ENCODE measurements at regions not wholly inside any gene's neighbourhood (a gene's known extent, or its start where the extent isn't known, plus 50 kb on each side); places are given as distances from the start of the nearest gene placed in this dataset.

- no peak overlapping the region for H3K4me3 Mint-ChIP-seq
- H3K9me3 Mint-ChIP-seq, result no peaks in the 10 kb centered on the region
- ATAC-seq (no peak), DNase-seq (no peak)
- CTCF ChIA-PET, result interaction anchor here (0.9 kb wide), 1 partner anchor 9 kb away, joined by 3 read pairs; no protein-coding TSS in a partner anchor
- intact Hi-C loops (cut with micrococcal nuclease), result no loop called here
- no peak overlapping the region for H3K27ac Mint-ChIP-seq
- POLR2A ChIA-PET, result no interaction called here
- H3K36me3 Mint-ChIP-seq (ENCODE audit: low read depth), result no peaks in the 10 kb centered on the region
- H3K4me1 Mint-ChIP-seq (ENCODE audit: low read depth), result peaks cover 7% of the 10 kb centered on the region
- TF ChIP-seq, protein P1, sequence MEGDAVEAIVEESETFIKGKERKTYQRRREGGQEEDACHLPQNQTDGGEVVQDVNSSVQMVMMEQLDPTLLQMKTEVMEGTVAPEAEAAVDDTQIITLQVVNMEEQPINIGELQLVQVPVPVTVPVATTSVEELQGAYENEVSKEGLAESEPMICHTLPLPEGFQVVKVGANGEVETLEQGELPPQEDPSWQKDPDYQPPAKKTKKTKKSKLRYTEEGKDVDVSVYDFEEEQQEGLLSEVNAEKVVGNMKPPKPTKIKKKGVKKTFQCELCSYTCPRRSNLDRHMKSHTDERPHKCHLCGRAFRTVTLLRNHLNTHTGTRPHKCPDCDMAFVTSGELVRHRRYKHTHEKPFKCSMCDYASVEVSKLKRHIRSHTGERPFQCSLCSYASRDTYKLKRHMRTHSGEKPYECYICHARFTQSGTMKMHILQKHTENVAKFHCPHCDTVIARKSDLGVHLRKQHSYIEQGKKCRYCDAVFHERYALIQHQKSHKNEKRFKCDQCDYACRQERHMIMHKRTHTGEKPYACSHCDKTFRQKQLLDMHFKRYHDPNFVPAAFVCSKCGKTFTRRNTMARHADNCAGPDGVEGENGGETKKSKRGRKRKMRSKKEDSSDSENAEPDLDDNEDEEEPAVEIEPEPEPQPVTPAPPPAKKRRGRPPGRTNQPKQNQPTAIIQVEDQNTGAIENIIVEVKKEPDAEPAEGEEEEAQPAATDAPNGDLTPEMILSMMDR (IDR thresholded peaks at IDR 0.05), result no peak
- peaks cover 4% of the 10 kb centered on the region for H3K27me3 Mint-ChIP-seq
Observed at GRCh38 chr2:181821049-181821448, 70.5 kb upstream of the ITPRID2 start.

DNA sequence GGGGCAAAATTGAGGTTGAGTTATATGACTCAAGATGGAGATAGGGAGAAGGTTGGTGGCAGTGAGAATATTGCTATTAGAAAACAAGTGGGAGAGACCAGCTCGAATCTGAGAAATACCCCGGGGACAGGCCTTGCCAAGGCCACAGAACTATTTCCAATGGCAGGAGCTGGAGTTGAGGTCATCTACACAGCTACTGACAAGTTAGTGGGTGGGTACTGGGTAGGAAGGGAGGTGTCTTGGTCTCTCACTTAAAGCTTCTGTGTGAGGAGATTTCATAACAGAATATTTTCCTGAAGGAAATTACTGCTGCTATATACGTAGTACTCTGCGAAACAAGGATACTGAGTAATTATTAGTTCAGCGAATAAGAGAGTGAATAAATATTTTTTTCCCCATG, 69.4 kb upstream of the ITPRID2 start:
- Mint-ChIP-seq H3K4me3 (no peak overlapping the region), H3K27me3 (peaks cover 4% of the 10 kb centered on the region), H3K36me3 (ENCODE audit: low read depth) (no peaks in the 10 kb centered on the region), H3K4me1 (ENCODE audit: low read depth) (peaks cover 7% of the 10 kb centered on the region), H3K27ac (no peak overlapping the region), H3K9me3 (no peaks in the 10 kb centered on the region)
- intact Hi-C loops (cut with micrococcal nuclease), result no loop called here
- ChIA-PET CTCF (interaction anchor here (0.9 kb wide), 1 partner anchor 9 kb away, joined by 3 read pairs; no protein-coding TSS in a partner anchor), POLR2A (no interaction called here)
- DNase-seq (no peak), ATAC-seq (no peak)
- TF ChIP-seq, protein P1 (IDR thresholded peaks at IDR 0.05), result no peak

DNA sequence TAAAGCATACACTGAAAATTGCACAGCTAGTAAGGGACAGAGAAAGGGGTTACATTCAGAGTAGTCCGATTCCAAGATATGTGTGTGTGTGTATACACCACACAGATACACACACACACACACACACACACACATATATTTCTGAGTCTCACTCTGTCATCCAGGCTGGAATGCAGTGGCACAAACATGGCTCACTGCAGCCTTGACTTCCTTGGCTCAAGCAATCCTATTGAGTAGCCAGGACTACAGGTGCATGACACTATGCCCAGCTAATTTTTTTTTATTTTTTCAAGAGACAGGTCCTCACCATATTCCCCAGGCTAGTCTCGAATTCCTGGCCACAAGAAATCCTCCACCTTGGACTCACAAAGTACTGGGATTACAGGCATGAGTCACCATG, 68.1 kb upstream of the ITPRID2 start:
- no peak for DNase-seq
- TF ChIP-seq, protein P1 (IDR thresholded peaks at IDR 0.05), result no peak
- Mint-ChIP-seq H3K9me3 (no peaks in the 10 kb centered on the region), H3K27ac (no peak overlapping the region), H3K27me3 (peaks cover 4% of the 10 kb centered on the region), H3K36me3 (ENCODE audit: low read depth) (no peaks in the 10 kb centered on the region), H3K4me1 (ENCODE audit: low read depth) (peaks cover 7% of the 10 kb centered on the region), H3K4me3 (no peak overlapping the region)
- POLR2A ChIA-PET, result no interaction called here
- CTCF ChIA-PET, result no interaction called here
- intact Hi-C loops (cut with micrococcal nuclease), result no loop called here
- ATAC-seq, result no peak

GRCh38 chr2:181828122-181828705, 63.3 kb upstream of the ITPRID2 start:
- TF ChIP-seq, protein P1 (IDR thresholded peaks at IDR 0.05), result no peak
- no peak for DNase-seq
- POLR2A ChIA-PET, result no interaction called here
- intact Hi-C loops (cut with micrococcal nuclease), result no loop called here
- Mint-ChIP-seq H3K9me3 (no peaks in the 10 kb centered on the region), H3K4me1 (ENCODE audit: low read depth) (no peaks in the 10 kb centered on the region), H3K4me3 (no peak overlapping the region), H3K36me3 (ENCODE audit: low read depth) (no peaks in the 10 kb centered on the region), H3K27me3 (peaks cover 6% of the 10 kb centered on the region), H3K27ac (no peak overlapping the region)
- ATAC-seq, result no peak
- CTCF ChIA-PET, result interaction anchor here (0.6 to 1.0 kb wide), 3 partner anchors 28 to 126 kb away, joined by 3 read pairs; no protein-coding TSS in a partner anchor

DNA sequence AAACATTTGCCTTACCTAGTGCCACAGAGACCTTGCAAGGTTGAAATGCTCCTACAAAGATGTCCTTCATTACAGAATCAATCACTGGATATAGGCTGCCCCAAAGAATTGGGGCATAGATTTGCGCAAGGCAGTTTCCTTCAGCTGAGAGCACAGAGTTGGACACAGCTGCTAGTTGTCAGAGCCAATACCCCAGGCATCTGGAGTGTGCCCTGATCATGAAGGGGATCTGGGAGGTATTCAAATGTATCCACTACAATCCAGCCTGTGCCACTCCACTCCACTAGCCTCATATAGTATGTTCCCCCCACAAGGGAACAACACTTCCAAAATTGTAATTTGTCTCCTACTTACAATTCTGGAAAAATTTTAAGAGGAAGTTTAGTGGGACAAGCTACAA, 62.3 kb upstream of the ITPRID2 start:
- intact Hi-C loops (cut with micrococcal nuclease), result no loop called here
- ATAC-seq, result no peak
- no peaks in the 10 kb centered on the region for H3K9me3 Mint-ChIP-seq
- CTCF ChIA-PET, result no interaction called here
- peaks cover 9% of the 10 kb centered on the region for H3K27me3 Mint-ChIP-seq
- no peak overlapping the region for H3K27ac Mint-ChIP-seq
- no peaks in the 10 kb centered on the region for H3K4me1 Mint-ChIP-seq (ENCODE audit: low read depth)
- DNase-seq, result no peak
- no peak overlapping the region for H3K4me3 Mint-ChIP-seq
- H3K36me3 Mint-ChIP-seq (ENCODE audit: low read depth), result no peaks in the 10 kb centered on the region
- TF ChIP-seq, protein P1 (IDR thresholded peaks at IDR 0.05), result no peak
- POLR2A ChIA-PET, result no interaction called here

All from activated CD8-positive, alpha-beta T cell treated with anti-CD3 and anti-CD28 coated beads for 36 hours (primary cell).